ENCODE measurements at regions not wholly inside any gene's neighbourhood (a gene's known extent, or its start where the extent isn't known, plus 50 kb on each side); places are given as distances from the start of the nearest gene placed in this dataset.

- no peaks in the 10 kb centered on the region for H3K36me3 Mint-ChIP-seq
- H3K4me1 Mint-ChIP-seq: no peaks in the 10 kb centered on the region
- H3K27me3 Mint-ChIP-seq: no peaks in the 10 kb centered on the region
- H3K4me3 Mint-ChIP-seq: no peak overlapping the region
- no peaks in the 10 kb centered on the region for H3K9me3 Mint-ChIP-seq
- H3K27ac Mint-ChIP-seq: no peak overlapping the region
These were observed 267.8 kb upstream of the NRIP1 start for GRCh38 chr21:15332572-15332971.

- Mint-ChIP-seq H3K27me3 (no peaks in the 10 kb centered on the region), H3K4me3 (no peak overlapping the region), H3K27ac (no peak overlapping the region), H3K36me3 (no peaks in the 10 kb centered on the region), H3K4me1 (no peaks in the 10 kb centered on the region), H3K9me3 (no peaks in the 10 kb centered on the region)
These were observed 268.4 kb upstream of the NRIP1 start for GRCh38 chr21:15333136-15333710.

GRCh38 chr21:15333951-15334350 lies 269.2 kb upstream of the NRIP1 start:
- no peaks in the 10 kb centered on the region for H3K4me1 Mint-ChIP-seq

GRCh38 chr21:15343066-15343465 lies 278.3 kb upstream of the NRIP1 start:
- Mint-ChIP-seq H3K36me3 (no peaks in the 10 kb centered on the region), H3K27me3 (peaks cover 7% of the 10 kb centered on the region), H3K9me3 (peaks cover 0 to 2% (median 0%) of the 10 kb centered on the region in 3 donors), H3K4me3 (no peak overlapping the region), H3K27ac (no peak overlapping the region), H3K4me1 (peaks cover 0 to 2% (median 2%) of the 10 kb centered on the region in 3 donors)

More at GRCh38 chr21:15333951-15334350, 269.2 kb upstream of the NRIP1 start:
- H3K27ac Mint-ChIP-seq: no peak overlapping the region
- no peaks in the 10 kb centered on the region for H3K36me3 Mint-ChIP-seq
- no peaks in the 10 kb centered on the region for H3K9me3 Mint-ChIP-seq
- no peak overlapping the region for H3K4me3 Mint-ChIP-seq
- H3K27me3 Mint-ChIP-seq: no peaks in the 10 kb centered on the region

GRCh38 chr21:15352009-15352408 lies 287.2 kb upstream of the NRIP1 start:
- H3K4me1 Mint-ChIP-seq: peaks cover 0 to 5% (median 2%) of the 10 kb centered on the region in 3 donors
- H3K9me3 Mint-ChIP-seq: peaks cover 0 to 3% (median 2%) of the 10 kb centered on the region in 3 donors
- H3K36me3 Mint-ChIP-seq: no peaks in the 10 kb centered on the region
- H3K27ac Mint-ChIP-seq: no peak overlapping the region
- peaks cover 9% of the 10 kb centered on the region for H3K27me3 Mint-ChIP-seq
- no peak overlapping the region for H3K4me3 Mint-ChIP-seq

GRCh38 chr21:15353546-15353945 lies 288.7 kb upstream of the NRIP1 start:
- H3K27me3 Mint-ChIP-seq: peaks cover 5% of the 10 kb centered on the region
- H3K9me3 Mint-ChIP-seq: peaks cover 0 to 3% (median 0%) of the 10 kb centered on the region in 3 donors
- H3K27ac Mint-ChIP-seq: no peak overlapping the region
- H3K36me3 Mint-ChIP-seq: no peaks in the 10 kb centered on the region
- no peak overlapping the region for H3K4me3 Mint-ChIP-seq
- peaks cover 0 to 5% (median 2%) of the 10 kb centered on the region in 3 donors for H3K4me1 Mint-ChIP-seq

- Mint-ChIP-seq H3K36me3 (no peaks in the 10 kb centered on the region), H3K4me3 (no peak overlapping the region), H3K27me3 (peaks cover 5% of the 10 kb centered on the region), H3K27ac (no peak overlapping the region), H3K4me1 (peaks cover 0 to 5% (median 2%) of the 10 kb centered on the region in 3 donors), H3K9me3 (peaks cover 0 to under 1% (median 0%) of the 10 kb centered on the region in 3 donors)
These were observed 289.7 kb upstream of the NRIP1 start for GRCh38 chr21:15354516-15354915.

GRCh38 chr21:15355066-15355465 lies 290.3 kb upstream of the NRIP1 start:
- peak overlapping the region in 1 of 4 donors; percentile 13 for H3K4me3 Mint-ChIP-seq
- H3K9me3 Mint-ChIP-seq: no peaks in the 10 kb centered on the region
- H3K4me1 Mint-ChIP-seq: peaks cover 0 to 5% (median 2%) of the 10 kb centered on the region in 3 donors
- no peak overlapping the region for H3K27ac Mint-ChIP-seq
- no peaks in the 10 kb centered on the region for H3K36me3 Mint-ChIP-seq
- peaks cover 6% of the 10 kb centered on the region for H3K27me3 Mint-ChIP-seq

- Mint-ChIP-seq H3K4me1 (peaks cover 0 to 5% (median 2%) of the 10 kb centered on the region in 3 donors), H3K9me3 (no peaks in the 10 kb centered on the region), H3K27ac (no peak overlapping the region), H3K4me3 (no peak overlapping the region), H3K36me3 (no peaks in the 10 kb centered on the region), H3K27me3 (peaks cover 1% of the 10 kb centered on the region)
These were observed 294.5 kb upstream of the NRIP1 start for GRCh38 chr21:15359251-15359650.

GRCh38 chr21:15362458-15362857 lies 297.7 kb upstream of the NRIP1 start:
- H3K27me3 Mint-ChIP-seq: peaks cover 1% of the 10 kb centered on the region
- no peak overlapping the region for H3K27ac Mint-ChIP-seq
- no peaks in the 10 kb centered on the region for H3K4me1 Mint-ChIP-seq
- peaks cover 3 to 9% (median 4%) of the 10 kb centered on the region in 3 donors for H3K9me3 Mint-ChIP-seq
- H3K36me3 Mint-ChIP-seq: no peaks in the 10 kb centered on the region
- H3K4me3 Mint-ChIP-seq: no peak overlapping the region

GRCh38 chr21:15363921-15364320 lies 299.1 kb upstream of the NRIP1 start:
- peaks cover 1% of the 10 kb centered on the region for H3K27me3 Mint-ChIP-seq
- H3K36me3 Mint-ChIP-seq: no peaks in the 10 kb centered on the region
- peaks cover 3 to 9% (median 4%) of the 10 kb centered on the region in 3 donors for H3K9me3 Mint-ChIP-seq
- no peak overlapping the region for H3K27ac Mint-ChIP-seq
- no peaks in the 10 kb centered on the region for H3K4me1 Mint-ChIP-seq
- no peak overlapping the region for H3K4me3 Mint-ChIP-seq

GRCh38 chr21:15365751-15366392 lies 301.1 kb upstream of the NRIP1 start:
- H3K4me1 Mint-ChIP-seq: peaks cover 0 to 2% (median 0%) of the 10 kb centered on the region in 3 donors
- H3K36me3 Mint-ChIP-seq: no peaks in the 10 kb centered on the region
- no peaks in the 10 kb centered on the region for H3K27me3 Mint-ChIP-seq
- H3K4me3 Mint-ChIP-seq: no peak overlapping the region
- H3K9me3 Mint-ChIP-seq: peaks cover 3 to 9% (median 4%) of the 10 kb centered on the region in 3 donors
- H3K27ac Mint-ChIP-seq: peak overlapping the region in 1 of 3 donors; percentile 33

GRCh38 chr21:15366555-15366954 lies 301.8 kb upstream of the NRIP1 start:
- Mint-ChIP-seq H3K4me3 (no peak overlapping the region), H3K27ac (no peak overlapping the region), H3K9me3 (peaks cover 3 to 9% (median 4%) of the 10 kb centered on the region in 3 donors), H3K36me3 (no peaks in the 10 kb centered on the region), H3K27me3 (no peaks in the 10 kb centered on the region), H3K4me1 (peaks cover 0 to 2% (median 0%) of the 10 kb centered on the region in 3 donors)

- peaks cover 0 to 2% (median 0%) of the 10 kb centered on the region in 3 donors for H3K4me1 Mint-ChIP-seq
- no peaks in the 10 kb centered on the region for H3K27me3 Mint-ChIP-seq
- H3K27ac Mint-ChIP-seq: no peak overlapping the region
- no peaks in the 10 kb centered on the region for H3K36me3 Mint-ChIP-seq
- peaks cover 3 to 9% (median 4%) of the 10 kb centered on the region in 3 donors for H3K9me3 Mint-ChIP-seq
- H3K4me3 Mint-ChIP-seq: no peak overlapping the region
These were observed 302.3 kb upstream of the NRIP1 start for GRCh38 chr21:15367061-15367626.

- H3K4me1 Mint-ChIP-seq: peaks cover 0 to 4% (median 0%) of the 10 kb centered on the region in 3 donors
- H3K36me3 Mint-ChIP-seq: no peaks in the 10 kb centered on the region
- H3K9me3 Mint-ChIP-seq: peaks cover 3 to 8% (median 4%) of the 10 kb centered on the region in 3 donors
- H3K4me3 Mint-ChIP-seq: no peak overlapping the region
- H3K27me3 Mint-ChIP-seq: peaks cover 4% of the 10 kb centered on the region
- H3K27ac Mint-ChIP-seq: no peak overlapping the region
These were observed 305.7 kb upstream of the NRIP1 start for GRCh38 chr21:15370462-15370975.

Measured in IgD-negative memory B cell (primary cell).